Fibroblast of skin of scalp (primary cell): ENCODE measurements at regions not wholly inside any gene's neighbourhood (a gene's known extent, or its start where the extent isn't known, plus 50 kb on each side); places are given as distances from the start of the nearest gene placed in this dataset.
"Not testable (repeated sequence)": the region's sequence is repeated elsewhere in the genome, so short reads cannot be mapped to it uniquely, and the experiment has no call there.

ENCODE experiments used
- DNase-seq: peaks from one replicate; pipeline ENCODE4 v3.0.0-alpha.2; 2013

DNA sequence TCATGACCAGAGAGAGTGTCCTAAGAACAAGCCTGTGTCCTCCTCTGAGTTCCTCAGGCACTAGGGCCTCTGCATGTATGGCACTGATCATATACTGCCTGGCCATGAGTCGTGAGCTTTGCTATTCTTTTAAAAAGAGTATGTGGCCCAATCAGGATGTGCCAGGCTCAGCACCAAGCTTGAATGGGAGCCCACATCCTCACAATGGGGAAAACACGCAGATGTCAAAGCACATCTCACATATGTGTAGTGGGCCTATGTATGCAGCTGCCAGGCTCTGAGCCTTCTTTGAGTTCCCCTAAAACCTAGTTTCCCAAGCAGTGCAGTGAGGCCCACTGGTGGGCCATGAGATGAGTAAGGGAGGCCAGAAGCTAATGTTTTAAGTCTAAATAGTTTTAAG is 69.9 kb upstream of the SLC1A4 start:
- no peak for DNase-seq

DNA sequence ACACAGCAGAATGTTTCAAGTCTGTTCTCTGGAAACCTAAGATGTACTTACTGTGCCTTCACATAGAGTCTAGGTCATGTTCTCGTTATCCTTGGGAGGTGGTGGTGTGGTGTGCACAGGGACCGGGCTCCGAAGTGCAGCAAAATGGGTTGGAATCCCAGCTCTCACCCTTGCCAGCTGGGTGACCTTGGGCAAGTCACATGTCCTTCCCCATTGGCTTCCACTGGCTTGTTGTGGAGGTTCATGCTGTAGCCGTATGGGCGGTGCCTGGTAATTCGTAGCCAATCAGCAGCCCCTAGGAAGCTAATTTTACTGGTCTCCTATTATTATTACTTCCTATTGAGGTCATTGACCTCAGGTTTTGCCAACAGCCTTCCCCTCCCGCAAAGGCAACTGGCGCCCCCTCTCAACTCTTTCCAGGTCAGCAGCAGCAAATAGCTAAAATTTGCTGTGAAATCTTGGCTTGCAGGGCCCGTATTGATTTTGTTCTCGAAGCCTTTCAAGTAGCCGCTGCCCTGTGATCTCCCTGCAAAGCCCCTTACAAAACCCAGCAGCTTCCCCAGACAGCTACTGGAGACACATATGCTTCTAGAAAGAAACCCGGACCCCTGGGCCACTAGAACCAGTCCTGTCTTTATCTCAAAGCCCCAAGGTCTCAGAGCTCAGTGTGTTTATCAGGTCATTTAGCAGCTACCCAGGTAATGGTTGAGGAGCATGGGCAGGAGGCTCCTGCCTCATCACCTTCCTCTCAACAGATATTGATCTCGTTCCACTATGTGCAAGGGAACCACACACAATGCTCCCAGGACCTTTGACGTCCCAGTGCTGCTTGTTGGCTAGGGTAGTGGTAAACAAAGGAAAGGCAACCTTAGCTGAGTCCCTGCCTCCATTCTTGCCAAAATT is 66.5 kb upstream of the SLC1A4 start:
- no peak for DNase-seq

DNA sequence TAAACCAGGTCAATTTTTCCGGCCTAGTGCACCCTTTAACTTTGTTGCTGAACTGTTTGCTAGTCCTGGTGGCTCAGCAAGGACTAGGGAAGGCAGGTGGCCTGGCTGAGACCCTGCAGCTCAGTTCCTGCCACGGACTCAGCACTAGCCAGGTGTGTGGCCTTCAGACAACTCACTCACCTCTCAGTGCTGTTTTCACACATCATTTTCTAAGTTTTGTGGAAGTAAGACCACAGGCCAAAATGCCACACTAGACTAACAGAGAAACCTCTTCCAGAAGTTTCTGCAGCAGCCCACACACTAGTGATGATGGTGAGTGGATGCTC is 65.9 kb upstream of the SLC1A4 start:
- DNase-seq = no peak

DNA sequence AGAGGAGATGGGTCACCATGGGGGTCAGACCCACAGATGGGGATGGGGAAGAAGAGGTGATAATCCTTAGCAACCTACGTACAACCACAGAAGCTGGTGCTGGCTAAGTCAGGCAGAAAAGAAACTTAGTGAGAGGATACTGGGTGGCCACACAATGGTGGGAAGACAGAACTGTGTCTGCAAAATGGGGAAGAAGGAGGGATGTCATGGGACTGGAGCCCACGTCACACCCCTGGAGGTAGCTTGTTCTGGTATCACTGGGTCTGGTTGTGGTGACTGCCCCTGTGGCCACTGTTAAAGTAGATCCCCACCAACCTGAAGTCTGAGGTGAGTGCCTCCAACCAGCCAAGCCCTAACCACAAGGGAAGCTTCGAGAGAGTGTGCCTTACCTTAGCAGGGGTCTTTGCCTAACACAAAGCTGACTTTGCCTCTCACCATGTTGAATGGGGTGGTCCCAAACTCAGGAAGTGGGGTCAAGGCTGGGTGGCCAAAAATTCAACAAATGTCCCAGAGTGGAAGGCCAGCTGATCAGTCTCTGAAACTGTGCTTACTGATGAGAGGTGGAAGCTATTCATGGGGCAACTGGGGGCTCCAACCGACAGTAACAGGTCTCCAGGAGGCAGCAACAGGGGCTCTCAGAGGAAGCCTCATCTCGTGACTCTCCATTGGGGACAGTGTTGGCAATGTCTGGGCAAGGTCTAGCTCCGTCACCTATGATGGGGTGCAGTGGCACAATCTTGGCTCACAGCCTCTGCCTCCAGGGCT is 64.8 kb upstream of the SLC1A4 start:
- no peak for DNase-seq

DNA sequence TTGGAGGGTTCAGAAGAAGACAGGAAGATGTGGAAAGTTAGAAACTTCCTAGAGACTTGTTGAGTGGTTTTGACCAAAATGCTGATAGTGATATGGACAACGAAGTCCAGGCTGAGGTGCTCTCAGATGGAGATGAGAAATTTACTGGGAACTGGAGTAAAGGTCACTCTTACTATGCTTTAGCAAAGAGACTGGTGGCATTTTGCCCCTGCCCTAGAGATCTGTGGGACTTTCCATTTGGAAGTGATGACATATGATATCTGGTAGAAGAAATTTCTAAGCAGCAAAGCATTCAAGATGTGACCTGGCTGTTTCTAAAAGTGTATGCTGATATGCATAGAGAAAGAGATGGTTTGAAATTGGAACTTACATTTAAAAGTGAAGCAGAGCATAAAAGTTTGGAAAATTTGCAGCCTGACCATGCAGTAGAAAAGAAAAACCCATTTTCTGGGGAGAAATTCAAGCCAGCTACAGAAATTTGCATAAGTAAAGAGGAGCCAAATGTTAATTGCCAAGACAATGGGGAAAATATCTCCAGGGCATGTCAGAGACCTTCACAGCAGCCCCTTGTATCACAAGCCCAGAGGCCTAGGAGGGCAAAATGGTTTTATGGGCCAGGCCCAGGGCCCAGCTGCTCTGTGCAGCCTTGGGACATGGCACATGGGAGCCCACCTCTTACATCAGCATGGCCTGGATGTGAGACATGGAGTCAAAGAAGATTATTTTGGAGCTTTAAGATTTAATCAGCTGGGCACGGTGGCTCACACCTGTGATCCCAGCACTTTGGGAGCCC is 63.1 kb upstream of the SLC1A4 start:
- DNase-seq = not testable (repeated sequence)

DNA sequence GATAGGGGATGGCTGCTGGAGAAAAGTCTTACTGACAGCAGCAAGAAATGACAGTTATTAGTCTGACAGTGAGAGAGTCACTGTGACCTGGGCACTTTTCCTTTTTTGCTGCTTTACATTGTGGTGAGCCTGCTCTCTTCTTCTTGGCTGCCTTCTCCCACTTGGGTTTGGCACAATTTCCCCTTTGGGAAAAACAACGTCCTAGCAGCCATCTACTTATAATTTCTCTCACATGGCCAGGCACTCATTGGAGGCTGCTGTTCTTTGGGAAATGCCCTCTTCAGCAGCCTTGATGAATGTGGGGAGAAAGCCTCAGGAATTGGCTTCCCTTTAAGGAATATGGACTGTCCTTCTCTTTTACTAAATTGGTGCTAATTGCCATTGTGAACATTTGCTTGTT is 60.4 kb upstream of the SLC1A4 start:
- no peak for DNase-seq

DNA sequence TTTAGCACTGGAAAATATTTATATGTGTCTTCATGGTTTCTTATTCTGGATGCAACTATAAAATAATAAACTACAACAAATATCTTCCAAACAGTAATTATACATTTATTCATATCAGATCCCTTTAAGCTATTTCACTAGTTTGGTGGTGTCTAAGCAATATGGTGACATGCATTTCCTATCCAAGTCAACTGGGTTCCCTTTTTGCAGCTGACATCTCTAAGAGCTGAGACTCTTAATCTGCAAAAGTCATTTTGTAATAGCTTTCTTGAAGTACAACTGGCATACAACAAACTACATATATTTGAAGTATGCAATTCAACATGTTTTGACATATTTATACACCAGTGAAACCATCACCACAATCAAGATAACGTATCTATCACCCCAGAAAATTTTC is 59.9 kb upstream of the SLC1A4 start:
- no peak for DNase-seq

DNA sequence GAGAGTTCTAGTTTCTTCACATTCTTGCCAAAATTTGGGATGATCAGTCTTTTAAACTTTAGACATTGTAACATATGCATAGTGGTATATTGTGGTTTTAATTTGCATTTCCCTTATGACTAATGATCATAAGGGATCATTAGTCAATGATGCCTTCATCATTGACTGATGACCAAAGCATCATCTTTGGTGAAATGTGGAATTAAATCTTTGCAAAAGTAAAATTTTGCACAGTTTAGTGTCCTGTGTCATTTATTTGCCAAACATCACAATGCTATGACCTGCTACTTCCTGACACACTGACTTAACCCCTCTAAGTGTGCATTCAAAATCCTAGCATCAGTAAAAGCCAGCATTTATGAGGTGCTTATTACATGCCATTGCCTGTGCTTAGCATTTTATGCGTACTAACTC is 58.9 kb upstream of the SLC1A4 start:
- no peak for DNase-seq

DNA sequence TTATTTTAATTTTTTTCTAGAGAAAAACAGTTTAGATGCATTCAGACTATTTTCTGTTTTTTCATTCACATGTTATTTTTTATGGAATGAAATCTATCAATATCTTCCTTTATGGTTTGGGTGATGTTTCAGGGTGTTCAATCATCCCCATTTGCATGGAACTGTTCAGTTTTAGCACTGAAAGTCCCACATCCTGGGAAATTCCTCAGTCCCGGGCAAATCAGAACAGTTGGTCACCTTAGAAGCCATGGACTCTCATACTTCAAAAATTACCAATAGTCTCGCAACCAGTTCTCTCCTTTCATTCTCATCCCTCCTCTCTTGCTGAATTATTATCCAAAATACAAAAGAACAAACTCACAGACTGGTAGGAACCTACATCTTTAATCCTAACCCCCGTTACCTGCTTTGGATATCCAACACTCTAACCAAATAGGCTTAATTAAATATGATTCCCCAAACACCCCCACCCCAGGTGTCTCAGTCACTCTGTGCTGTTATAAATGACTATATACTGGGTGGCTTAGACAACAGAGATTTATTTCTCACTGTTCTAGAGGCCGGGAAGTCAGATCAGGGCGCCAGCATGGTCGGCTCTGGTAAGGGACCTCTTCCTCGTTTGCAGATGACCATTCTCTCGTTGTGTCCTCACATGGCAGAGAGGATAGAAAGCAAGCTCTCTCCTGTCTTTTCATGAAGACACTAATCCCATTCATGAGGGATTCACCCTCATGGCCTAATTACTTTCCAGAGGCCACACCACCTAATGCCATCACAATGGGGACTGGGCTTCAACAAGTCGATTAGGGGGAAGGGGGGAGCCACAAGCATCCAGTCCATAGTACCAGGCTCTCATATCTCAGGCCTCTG is 57.7 kb upstream of the SLC1A4 start:
- no peak for DNase-seq

DNA sequence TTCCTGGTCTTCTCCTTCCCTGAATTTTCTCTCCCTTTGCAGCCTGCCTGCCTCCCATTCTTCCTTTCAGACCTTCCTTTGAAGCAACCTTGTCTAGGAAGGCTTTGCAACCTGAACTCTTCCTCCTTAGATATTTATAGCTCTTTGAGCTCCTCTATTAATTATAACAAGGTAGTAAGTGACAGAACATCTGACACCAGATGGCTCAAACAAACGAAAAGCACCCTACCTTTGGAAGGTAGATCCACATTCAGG is 57.2 kb upstream of the SLC1A4 start:
- no peak for DNase-seq

DNA sequence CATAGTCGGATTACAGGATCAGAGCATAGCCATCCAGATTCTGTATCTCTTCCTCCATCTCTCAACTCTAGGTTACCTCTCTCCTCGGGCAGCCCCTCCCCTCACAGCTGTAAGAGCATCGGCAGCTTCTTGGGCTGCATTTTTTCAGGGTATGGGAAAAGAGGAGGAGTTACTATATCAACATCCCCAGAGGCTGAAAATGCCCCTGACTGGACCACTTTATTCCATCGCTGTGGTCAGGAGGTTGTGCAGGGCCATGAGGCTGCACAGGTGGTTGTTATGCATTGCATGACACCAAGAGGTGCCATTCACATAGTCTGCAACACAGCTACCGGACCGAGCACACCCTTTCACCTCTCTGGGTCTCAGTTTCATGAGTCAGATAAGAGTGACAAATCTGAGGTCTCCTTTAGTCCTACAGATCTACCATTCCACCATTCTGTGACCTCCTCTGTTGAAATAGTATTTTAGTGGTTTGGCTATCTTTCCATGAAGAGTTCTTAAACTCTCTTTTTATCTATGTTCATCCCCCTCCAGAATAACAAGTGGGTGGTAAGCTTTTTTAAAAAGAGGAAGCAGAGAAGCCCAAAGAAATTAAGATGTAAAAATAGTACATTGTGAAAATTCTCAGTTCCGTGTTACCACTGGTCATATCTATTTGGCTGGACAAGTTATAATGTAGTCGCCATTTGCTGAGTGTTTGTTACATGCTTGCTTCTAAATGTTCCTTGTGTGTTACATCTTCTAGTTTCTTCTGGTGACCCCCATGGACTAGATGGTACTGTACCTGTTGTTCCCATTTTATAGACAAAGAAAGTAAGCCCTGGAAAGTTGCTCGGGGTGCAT is 56.6 kb upstream of the SLC1A4 start:
- DNase-seq = no peak

DNA sequence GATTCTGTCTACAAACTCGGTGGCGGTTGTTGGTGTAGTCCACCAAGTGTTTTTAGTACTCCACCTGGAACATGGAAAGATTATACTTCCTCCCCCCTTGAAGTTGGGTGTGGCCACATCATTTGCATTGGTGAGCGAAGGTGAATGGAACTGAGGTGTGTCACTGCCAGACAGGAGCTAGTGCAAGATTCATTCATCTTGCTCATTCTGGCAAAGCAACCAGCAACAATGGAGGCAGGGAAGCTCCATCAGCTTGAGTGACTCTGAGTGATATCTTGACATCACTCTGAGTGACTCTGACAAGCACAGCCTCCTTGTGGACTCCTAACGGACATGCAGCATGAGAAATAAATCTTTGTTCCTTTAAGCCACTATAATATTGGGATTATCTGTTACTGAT is 54.7 kb upstream of the SLC1A4 start:
- DNase-seq = no peak

DNA sequence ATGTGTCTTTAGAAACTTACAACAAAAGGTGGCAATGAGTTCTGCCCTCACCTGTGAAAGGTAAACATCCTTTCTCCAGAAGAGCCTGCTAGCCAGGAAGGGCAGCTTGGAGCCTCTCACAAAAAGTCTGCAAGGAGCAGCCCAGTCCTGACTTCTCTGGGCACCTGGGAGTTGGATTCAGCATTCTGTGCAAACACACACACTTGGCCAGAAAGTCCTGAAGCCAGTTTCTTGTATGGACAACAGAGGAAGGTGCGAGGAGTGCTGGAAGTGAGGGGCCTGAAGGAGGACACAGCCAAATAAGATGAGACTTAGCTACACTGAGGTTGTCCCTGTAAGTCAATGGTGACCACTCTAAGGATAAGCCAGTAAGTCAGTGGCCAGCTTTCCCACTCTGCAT is 52.4 kb upstream of the SLC1A4 start:
- DNase-seq = no peak

DNA sequence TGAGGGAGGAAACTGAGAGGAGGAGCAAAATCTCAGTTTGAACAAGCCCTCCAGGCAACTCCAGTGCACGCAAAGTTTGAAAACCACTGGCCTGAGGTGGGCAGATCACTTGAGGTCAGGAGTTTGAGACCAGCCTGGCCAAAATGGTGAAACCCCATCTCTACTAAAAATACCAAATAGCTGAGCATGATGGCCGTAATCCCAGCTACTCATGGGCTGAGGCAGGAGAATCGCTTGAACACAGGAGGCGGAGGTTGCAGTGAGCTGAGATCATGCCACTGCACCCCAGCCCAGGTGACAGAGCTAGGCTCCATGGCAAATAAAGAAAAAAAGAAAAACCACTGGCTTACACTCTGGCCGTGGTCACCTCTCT is 51.9 kb upstream of the SLC1A4 start:
- DNase-seq = not testable (repeated sequence)

DNA sequence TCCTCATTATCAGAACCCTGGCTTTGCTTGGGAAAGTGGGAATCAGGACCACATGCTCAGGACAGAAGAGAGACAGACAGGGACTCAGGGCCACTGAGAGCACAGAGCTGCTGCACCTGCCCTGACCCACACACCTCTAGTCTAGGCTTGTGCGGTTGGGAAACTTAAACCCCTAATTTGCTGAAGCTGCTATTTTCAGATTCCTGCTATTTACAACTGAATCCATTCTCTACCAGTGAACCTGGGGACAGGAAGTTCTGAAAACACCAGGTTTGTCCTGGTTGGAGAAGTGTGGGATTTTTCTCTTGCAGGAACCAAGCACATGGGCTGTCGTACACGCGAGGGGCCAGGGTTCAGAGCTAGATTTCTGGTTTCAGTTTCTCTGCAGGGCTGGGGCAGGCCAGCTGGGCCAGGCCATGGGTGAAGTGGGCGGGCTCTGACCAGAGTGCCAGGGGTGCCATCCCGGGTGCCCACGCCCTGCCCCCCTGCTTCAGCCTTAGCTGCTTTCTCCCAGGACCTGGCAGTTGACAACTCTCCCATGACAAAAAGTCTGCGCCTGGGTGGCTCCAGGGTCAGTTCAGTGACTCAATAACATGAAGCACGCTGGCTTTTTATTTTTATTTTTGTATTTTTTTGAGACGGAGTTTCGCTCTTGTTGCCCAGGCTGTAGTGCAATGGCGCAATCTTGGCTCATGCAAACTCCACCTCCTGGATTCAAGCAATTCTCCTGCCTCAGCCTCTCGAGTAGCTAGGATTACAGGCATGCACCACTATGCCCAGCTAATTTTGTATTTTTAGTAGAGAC is 51.3 kb upstream of the SLC1A4 start:
- DNase-seq = no peak

DNA sequence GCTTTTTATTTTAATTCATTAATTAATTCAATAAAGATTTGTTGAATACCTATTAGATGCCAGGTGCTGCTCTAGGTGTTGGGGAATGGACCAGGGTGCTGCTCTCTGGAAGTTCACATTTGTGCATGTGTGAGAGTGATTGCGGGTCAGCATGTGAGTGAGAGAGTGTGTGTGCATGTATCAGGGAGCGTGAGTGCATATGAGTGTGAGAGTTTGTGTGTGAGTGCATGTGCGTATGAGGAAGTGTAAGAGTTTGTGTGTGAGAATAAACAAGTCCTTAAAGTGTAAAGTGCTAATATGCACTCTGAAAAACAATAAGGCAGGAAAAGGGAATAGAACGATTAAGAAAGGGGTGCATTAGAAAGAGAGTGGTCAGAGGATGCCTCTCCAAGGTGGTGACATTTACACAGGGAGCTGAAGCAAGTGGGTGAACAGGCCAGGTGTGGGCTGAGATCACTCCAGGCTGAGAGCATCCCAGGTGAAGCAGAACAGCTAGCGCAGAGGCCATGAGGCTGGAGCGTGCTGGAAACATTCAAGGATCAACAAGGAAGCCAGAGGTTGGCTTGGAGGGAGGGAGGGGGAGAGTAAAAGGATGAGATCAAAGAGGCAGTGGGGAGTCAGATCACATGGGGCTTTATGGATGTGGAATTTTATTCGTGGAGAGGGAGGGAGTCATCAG is 50.5 kb upstream of the SLC1A4 start:
- DNase-seq = no peak

DNA sequence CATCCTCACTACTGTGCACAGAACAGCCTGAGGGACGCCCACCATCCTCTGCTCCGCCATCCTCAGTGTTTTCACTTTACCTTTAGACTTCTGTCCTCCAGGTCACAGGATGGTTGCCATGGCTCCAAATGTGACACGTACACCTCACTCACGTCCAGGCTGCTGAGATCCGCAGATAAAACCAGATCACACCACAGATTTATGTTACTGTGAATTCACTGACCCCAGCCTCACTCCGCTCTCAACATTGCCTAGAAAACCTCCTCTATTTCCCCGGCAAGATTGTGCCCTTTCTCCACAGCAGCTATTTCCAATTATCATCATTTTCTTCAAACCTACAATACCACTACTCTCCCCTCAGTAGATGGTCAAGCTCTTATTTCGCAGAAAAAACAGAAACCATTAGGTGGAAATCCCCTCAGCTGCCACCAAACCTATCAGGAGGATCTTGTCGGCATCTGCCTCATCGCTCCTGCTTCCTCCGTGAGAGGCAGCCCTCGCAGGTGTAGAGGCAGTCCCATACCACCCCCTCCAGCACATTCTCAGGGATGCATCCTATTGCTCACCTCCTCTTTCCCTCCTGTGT is 49.8 kb upstream of the SLC1A4 start:
- DNase-seq = no peak
